Spleen (tissue), 7 donors: ENCODE measurements at regions not wholly inside any gene's neighbourhood (a gene's known extent, or its start where the extent isn't known, plus 50 kb on each side); places are given as distances from the start of the nearest gene placed in this dataset.

Source experiments
- CTCF ChIP-seq, 11 experiments: fragments of 200-600 bp in 7 of 11; fragments of 450-650 bp in 4 of 11; sonication (generic) in 4 of 11; IDR thresholded peaks in 8 of 11; conservative IDR thresholded peaks in 3 of 11; 1 replicate in 7 of 11; 2 replicates in 4 of 11; pipeline versions ENCODE4 v1.4.0 to v1.8.0; 2016 to 2021; ENCODE audit warnings: antibody characterized with exemption in 11 of 11, inconsistent platforms in 4 of 11, mild to moderate bottlenecking in 1 of 11
- POLR2AphosphoS5 ChIP-seq, 3 donors: sonication (generic); formaldehyde crosslinking; IDR thresholded peaks; one replicate each; pipeline ENCODE4 v1.5.1; 2017; ENCODE audit warnings: antibody characterized with exemption in 3 of 3
- donor health status: DM: no; HTN: no; CAD: no; lungs with moderate emphysema.
- donor health status: DM: no; HTN: no; CAD: no.
- donor health status: DM: no; HTN: no; CAD: no.

DNA sequence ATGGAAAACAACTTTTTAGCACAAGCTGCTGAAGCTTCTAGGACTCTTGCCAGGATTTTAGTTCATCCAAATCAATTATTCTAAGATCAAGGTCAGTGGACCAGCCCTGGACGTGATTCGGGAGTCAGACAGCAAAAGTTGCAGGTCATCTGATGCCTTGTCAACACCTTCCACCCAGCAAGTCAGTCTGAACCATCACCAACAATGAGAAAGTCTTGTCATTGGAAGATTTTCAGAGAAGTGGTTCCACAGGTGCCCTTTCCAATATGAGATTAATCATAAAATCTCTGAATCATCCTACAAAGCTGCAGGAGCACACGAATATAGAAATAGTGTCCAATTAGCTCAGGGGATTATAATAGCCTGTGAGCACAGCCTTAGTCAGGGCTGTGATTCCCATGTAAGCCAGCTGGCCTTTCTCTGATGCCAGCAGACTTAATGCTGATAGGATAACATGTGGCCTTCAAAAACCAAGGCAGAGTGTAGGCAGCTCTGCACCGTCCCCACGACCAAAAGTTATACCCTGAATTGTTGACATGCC is 445.0 kb upstream of the TRPC7 start:
- TF ChIP-seq CTCF (IDR thresholded peaks at IDR 0.05 in 8 of 11, conservative IDR thresholded peaks at IDR 0.05 in 3 of 11): no peak
- TF ChIP-seq POLR2AphosphoS5 (IDR thresholded peaks at IDR 0.05): no peak
